Small intestine (tissue), 7 donors: ENCODE measurements at regions not wholly inside any gene's neighbourhood (a gene's known extent, or its start where the extent isn't known, plus 50 kb on each side); places are given as distances from the start of the nearest gene placed in this dataset.

Source experiments
- DNase-seq, 2 donors: peaks; one replicate each; pipeline versions ENCODE4 v3.0.0 to v3.0.0-alpha.2; 2013
- FAIRE-seq: peaks from 2 replicates; lab custom pipeline; 2012; peaks lifted over from hg19 to GRCh38; lab: Jason Lieb, UNC
- H3K27ac ChIP-seq, 3 donors: one replicate each; pipeline ENCODE4 v1.5.1; 2013; ENCODE audit warnings: low read length in 2 of 3, mild to moderate bottlenecking in 2 of 3, control low read depth in 1 of 3, inconsistent platforms in 1 of 3, low read depth in 1 of 3, moderate library complexity in 1 of 3
- H3K27me3 ChIP-seq, 3 donors: one replicate each; pipeline ENCODE4 v1.6.1; 2013; ENCODE audit warnings: low read length in 3 of 3, inconsistent platforms in 1 of 3; ENCODE audit not compliant: control insufficient read depth in 3 of 3, insufficient read depth in 3 of 3
- H3K36me3 ChIP-seq, 3 donors: one replicate each; pipeline ENCODE4 v1.6.1; 2013; ENCODE audit warnings: low read length in 3 of 3, inconsistent platforms in 1 of 3, low read depth in 1 of 3, mild to moderate bottlenecking in 1 of 3, moderate library complexity in 1 of 3; ENCODE audit not compliant: control insufficient read depth in 3 of 3, insufficient read depth in 2 of 3
- H3K4me1 ChIP-seq, 3 donors: one replicate each; pipeline ENCODE4 v1.6.1; 2013; ENCODE audit warnings: low read length in 2 of 3, inconsistent platforms in 1 of 3, low read depth in 1 of 3, mild to moderate bottlenecking in 1 of 3, moderate library complexity in 1 of 3; ENCODE audit not compliant: control insufficient read depth in 3 of 3, insufficient read depth in 2 of 3
- H3K4me3 ChIP-seq, 3 donors: one replicate each; pipeline ENCODE4 v1.5.1; 2013; ENCODE audit warnings: low read length in 3 of 3, control low read depth in 1 of 3, inconsistent platforms in 1 of 3, low read depth in 1 of 3, mild to moderate bottlenecking in 1 of 3, moderate library complexity in 1 of 3
- H3K9me3 ChIP-seq, 2 donors: one replicate each; pipeline ENCODE4 v1.6.1; 2013; ENCODE audit warnings: low read depth in 1 of 2, low read length in 1 of 2; ENCODE audit not compliant: control insufficient read depth in 2 of 2, insufficient read depth in 1 of 2
- WGBS, 3 donors: extraction: QIAGEN DNeasy Blood & Tissue Kit; methylation state at CpG; one replicate each; pipeline ENCODE4 v1.1.7; 2013; 5-methylcytosine and 5-hydroxymethylcytosine counted together
- donor health status: healthy with polysubstance abuse.
- donor health status: control.
- donor health status: control.
- donor health status: Bipolar disorder and iron deficiency.
- donor health status: healthy.

GRCh38 chr9:118414676-118415075 lies 710.5 kb downstream of the TLR4 start:
- 59 to 88% (median 70%) methylated on average over 2 of the region's 2 CpGs for WGBS, 3 donors
- Histone ChIP-seq H3K4me3 (no peak overlapping the region), H3K9me3 (no peaks in the 10 kb centered on the region), H3K27ac (no peak overlapping the region), H3K4me1 (peaks cover 0 to 10% (median 0%) of the 10 kb centered on the region in 3 donors), H3K36me3 (no peaks in the 10 kb centered on the region), H3K27me3 (no peaks in the 10 kb centered on the region)
- FAIRE-seq (no peak), DNase-seq (no peak)

DNA sequence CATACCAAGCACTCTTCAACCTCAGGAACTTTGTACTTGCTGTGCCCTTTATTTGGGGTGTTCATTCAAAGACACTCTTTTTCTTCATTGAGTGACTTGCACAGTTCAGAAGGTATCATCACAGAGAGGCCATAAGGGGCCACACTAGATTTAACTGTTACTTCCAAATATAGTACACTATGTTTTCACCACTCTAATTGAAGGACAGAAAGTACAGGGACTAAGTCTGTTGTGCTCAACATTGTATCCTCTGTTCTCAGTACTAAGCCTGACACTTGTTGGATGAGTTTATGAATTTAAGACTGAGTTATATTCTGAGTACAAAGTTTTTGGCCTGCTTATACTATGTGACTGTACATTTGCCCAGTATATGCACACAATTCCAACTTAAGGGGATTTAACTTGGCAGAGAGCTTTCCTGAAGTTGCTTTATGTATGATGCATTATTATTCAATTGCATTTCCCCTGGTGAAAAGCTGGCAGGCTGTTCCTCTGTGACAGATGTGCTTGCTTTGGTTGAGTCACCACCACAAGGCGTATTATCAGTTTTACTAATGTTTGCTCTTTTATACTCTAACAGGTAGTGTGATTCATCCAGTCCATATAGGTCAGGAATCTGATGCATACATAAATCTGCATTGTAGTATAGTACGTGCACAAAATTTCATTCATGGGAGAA lies 714.8 kb downstream of the TLR4 start:
- FAIRE-seq: no peak
- Histone ChIP-seq H3K9me3 (no peaks in the 10 kb centered on the region), H3K27ac (peak overlapping the region in 2 of 3 donors; percentile 27 to 40), H3K36me3 (no peaks in the 10 kb centered on the region), H3K27me3 (no peaks in the 10 kb centered on the region), H3K4me1 (peaks cover 0 to 20% (median 3%) of the 10 kb centered on the region in 3 donors), H3K4me3 (no peak overlapping the region)
- 13 to 59% (median 33%) methylated on average over 2 of the region's 2 CpGs for WGBS, 3 donors
- DNase-seq: peak; percentile 50 to 84

GRCh38 chr9:118419676-118420075 lies 715.5 kb downstream of the TLR4 start:
- Histone ChIP-seq H3K4me3 (no peak overlapping the region), H3K27me3 (no peaks in the 10 kb centered on the region), H3K27ac (no peak overlapping the region), H3K4me1 (peaks cover 0 to 20% (median 3%) of the 10 kb centered on the region in 3 donors), H3K9me3 (no peaks in the 10 kb centered on the region), H3K36me3 (no peaks in the 10 kb centered on the region)
- WGBS, 3 donors: 49 to 73% (median 58%) methylated on average over 1 of the region's 1 CpG
- no peak for DNase-seq
- no peak for FAIRE-seq

- peak overlapping the region in 1 of 3 donors; percentile 85 for H3K27ac ChIP-seq
- H3K4me3 ChIP-seq: no peak overlapping the region
- H3K36me3 ChIP-seq: no peaks in the 10 kb centered on the region
- peak; percentile 81 for FAIRE-seq
- peak; percentile 73 to 81 for DNase-seq
- WGBS, 3 donors: 14 to 57% (median 46%) methylated on average over 2 of the region's 2 CpGs
- no peaks in the 10 kb centered on the region for H3K27me3 ChIP-seq
- H3K4me1 ChIP-seq: peaks cover 0 to 26% (median 3%) of the 10 kb centered on the region in 3 donors
- no peaks in the 10 kb centered on the region for H3K9me3 ChIP-seq
Observed at GRCh38 chr9:118422508-118422907, 718.3 kb downstream of the TLR4 start.

GRCh38 chr9:118423021-118423420 lies 718.8 kb downstream of the TLR4 start:
- FAIRE-seq (no peak), DNase-seq (peak; percentile 46 to 74)
- Histone ChIP-seq H3K27me3 (no peaks in the 10 kb centered on the region), H3K4me1 (peaks cover 0 to 26% (median 3%) of the 10 kb centered on the region in 3 donors), H3K9me3 (no peaks in the 10 kb centered on the region), H3K4me3 (no peak overlapping the region), H3K27ac (peak overlapping the region in 2 of 3 donors; percentile 41 to 85), H3K36me3 (no peaks in the 10 kb centered on the region)
- WGBS, 3 donors: 41 to 67% (median 54%) methylated on average over 3 of the region's 3 CpGs

GRCh38 chr9:118423721-118424120 lies 719.5 kb downstream of the TLR4 start:
- H3K9me3 ChIP-seq: no peaks in the 10 kb centered on the region
- DNase-seq: peak; percentile 64 to 76
- no peak overlapping the region for H3K4me3 ChIP-seq
- peak overlapping the region in 1 of 3 donors; percentile 85 for H3K27ac ChIP-seq
- no peaks in the 10 kb centered on the region for H3K36me3 ChIP-seq
- no peaks in the 10 kb centered on the region for H3K27me3 ChIP-seq
- H3K4me1 ChIP-seq: peaks cover 0 to 23% (median 5%) of the 10 kb centered on the region in 3 donors
- WGBS, 3 donors: 29 to 69% (median 53%) methylated on average over 4 of the region's 4 CpGs
- FAIRE-seq: no peak

- no peak for FAIRE-seq
- WGBS, 3 donors: 76 to 82% (median 80%) methylated on average over 1 of the region's 1 CpG
- no peak overlapping the region for H3K27ac ChIP-seq
- H3K4me3 ChIP-seq: no peak overlapping the region
- H3K4me1 ChIP-seq: peaks cover 0 to 21% (median 5%) of the 10 kb centered on the region in 3 donors
- no peak for DNase-seq
- H3K9me3 ChIP-seq: no peaks in the 10 kb centered on the region
- no peaks in the 10 kb centered on the region for H3K36me3 ChIP-seq
- H3K27me3 ChIP-seq: no peaks in the 10 kb centered on the region
Observed at GRCh38 chr9:118426772-118427171, 722.6 kb downstream of the TLR4 start.

DNA sequence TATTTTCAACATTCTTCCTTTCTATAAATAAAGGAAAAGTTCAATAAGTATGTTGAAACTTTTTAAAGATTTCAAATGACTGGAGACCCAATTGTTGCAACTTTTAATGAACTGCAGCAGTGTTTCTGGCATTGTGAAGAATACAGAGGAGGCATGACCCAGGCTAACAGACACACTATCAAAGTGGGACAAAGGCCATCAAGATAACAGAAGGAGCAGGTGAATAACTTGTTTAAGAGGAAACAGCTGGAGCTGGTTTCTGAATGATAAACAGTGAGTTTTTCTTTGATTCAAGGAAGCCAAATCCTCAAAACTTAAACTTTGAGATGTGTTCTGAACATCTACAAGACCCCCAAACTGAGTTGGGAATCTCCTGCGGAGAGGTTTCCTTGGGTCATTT lies 734.6 kb downstream of the TLR4 start:
- Histone ChIP-seq H3K36me3 (no peaks in the 10 kb centered on the region), H3K4me1 (peaks cover 0 to 15% (median 0%) of the 10 kb centered on the region in 3 donors), H3K4me3 (no peak overlapping the region), H3K9me3 (no peaks in the 10 kb centered on the region), H3K27me3 (no peaks in the 10 kb centered on the region), H3K27ac (peak overlapping the region in 1 of 3 donors; percentile 71)
- no peak for FAIRE-seq
- peak; percentile 79 to 90 for DNase-seq
- 29 to 52% (median 39%) methylated on average over 1 of the region's 1 CpG for WGBS, 3 donors
